ENCODE measurements at regions not wholly inside any gene's neighbourhood (a gene's known extent, or its start where the extent isn't known, plus 50 kb on each side); places are given as distances from the start of the nearest gene placed in this dataset.
A peak's percentile ranks its signal among the peaks of the same experiment; 100 is the strongest.
"Not testable (repeated sequence)": the region's sequence is repeated elsewhere in the genome, so short reads cannot be mapped to it uniquely, and the experiment has no call there.

- no peak for DNase-seq (ENCODE audit: low spot score)
Measured at GRCh38 chr11:57047610-57048009, 58.9 kb downstream of the OR5AK2 start.

- DNase-seq (ENCODE audit: low spot score): no peak
Measured at GRCh38 chr11:57049749-57050148, 61.0 kb downstream of the OR5AK2 start.

- no peak for DNase-seq (ENCODE audit: low spot score)
Measured at GRCh38 chr11:57054817-57055216, 66.1 kb downstream of the OR5AK2 start.

GRCh38 chr11:57055744-57056143, 67.0 kb downstream of the OR5AK2 start:
- no peak for DNase-seq (ENCODE audit: low spot score)

DNA sequence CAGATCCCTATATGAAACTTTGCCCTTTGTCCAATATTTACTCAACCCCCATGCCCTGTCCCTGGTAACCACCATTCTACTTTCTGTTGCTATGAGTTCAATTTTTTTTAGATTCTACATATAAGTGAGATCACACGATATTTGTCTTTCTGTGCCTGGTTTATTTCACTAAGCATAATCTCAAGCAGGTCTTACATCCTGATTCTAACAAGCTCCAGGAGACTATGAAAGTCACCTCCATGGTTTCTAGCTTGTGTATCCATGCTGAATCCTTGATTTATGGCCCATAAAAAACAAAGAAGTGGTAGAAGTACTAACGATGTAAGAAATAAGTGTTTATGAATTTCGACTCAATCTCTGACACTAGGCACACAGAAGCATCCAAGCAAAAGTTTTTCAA, 68.0 kb downstream of the OR5AK2 start:
- DNase-seq (ENCODE audit: low spot score): no peak

DNA sequence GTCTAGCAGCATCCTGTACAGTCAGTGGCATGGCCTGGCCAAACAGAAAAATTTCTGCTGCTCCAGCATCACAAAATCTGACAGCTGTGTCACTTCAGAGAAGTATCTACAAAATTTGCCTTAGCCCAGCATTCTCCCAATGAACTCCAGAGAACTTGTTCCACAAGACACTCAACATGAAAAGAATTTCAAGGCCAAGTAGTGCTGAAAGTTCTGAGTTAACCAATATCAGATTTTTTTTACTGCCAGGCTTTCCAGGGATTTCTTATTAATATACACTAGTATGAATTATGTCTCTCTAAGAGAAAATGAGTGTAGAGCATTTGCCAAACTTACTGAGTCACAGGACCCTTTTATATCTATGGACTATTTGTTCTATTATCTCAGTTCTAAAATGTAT, 68.8 kb downstream of the OR5AK2 start:
- DNase-seq (ENCODE audit: low spot score): no peak

- not testable (repeated sequence) for DNase-seq (ENCODE audit: low spot score)
Measured at GRCh38 chr11:57062957-57063356, 74.2 kb downstream of the OR5AK2 start.

- DNase-seq (ENCODE audit: low spot score): no peak
Measured at GRCh38 chr11:57069942-57070341, 81.2 kb downstream of the OR5AK2 start.

- no peak for DNase-seq (ENCODE audit: low spot score)
Measured at GRCh38 chr11:57071829-57072228, 83.1 kb downstream of the OR5AK2 start.

GRCh38 chr11:57072640-57073039, 83.9 kb downstream of the OR5AK2 start:
- peak; percentile 17 for DNase-seq (ENCODE audit: low spot score)

DNA sequence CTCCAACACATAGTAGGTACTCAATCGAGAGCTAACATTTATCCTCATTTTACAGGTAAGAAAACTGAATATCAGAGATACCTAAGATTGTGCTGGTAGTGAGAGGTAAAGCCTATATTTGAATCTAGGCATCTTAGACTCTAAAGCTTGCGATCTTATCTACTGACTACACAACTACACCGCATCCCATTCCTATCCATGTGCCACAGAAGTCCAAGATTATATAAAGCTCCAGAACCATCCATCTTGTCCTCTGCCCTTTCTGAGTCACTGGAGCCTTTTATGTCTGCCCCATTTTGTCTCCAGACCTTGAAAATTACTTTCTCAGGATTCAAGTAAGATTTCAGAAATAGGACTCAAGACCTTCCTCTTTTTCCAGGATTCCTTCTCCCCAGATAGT, 84.4 kb downstream of the OR5AK2 start:
- no peak for DNase-seq (ENCODE audit: low spot score)

GRCh38 chr11:57081356-57081755, 92.6 kb downstream of the OR5AK2 start:
- DNase-seq (ENCODE audit: low spot score): no peak

DNA sequence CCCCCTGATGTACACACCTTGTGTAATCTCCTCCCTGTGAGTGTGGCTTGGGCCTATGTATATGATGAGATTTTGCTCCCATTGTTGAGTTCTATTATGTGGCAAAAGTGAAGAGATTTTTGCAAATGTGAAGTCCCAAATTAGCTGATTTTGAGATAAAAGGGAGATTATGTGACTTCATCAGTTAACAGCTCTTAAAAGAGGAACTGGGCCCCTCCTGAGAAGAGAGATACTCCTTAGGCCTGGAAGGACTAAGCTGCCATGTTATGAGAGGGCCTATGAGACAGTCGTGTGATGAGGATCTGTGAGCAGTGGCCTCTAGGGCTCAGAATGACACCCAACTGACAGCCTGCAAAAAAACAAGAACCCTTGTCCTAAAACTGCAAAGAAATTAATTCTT, 93.4 kb downstream of the OR5AK2 start:
- no peak for DNase-seq (ENCODE audit: low spot score)

- no peak for DNase-seq (ENCODE audit: low spot score)
Measured at GRCh38 chr11:57083641-57084385, 95.1 kb downstream of the OR5AK2 start.

- DNase-seq (ENCODE audit: low spot score): no peak
Measured at GRCh38 chr11:57085611-57086010, 96.1 kb upstream of the LRRC55 start.

DNA sequence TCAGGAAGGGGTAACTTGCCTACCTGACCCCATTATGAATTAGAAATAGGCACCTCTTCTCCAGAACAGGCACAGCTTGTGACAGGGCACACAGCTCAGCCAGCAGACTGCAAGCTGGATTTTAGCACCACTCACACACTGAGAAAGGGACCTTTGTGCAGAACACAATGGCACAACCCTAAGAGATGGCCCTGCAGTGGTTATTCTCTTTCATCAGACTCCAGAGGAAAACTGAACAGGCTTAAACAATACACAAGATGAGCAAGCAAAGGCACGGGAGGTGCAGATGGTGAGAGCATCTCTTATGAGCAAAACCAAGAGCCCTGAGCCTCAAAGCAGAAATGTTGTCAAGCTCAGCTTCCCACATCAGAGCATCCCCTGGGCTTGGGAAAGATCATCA, 93.8 kb upstream of the LRRC55 start:
- DNase-seq (ENCODE audit: low spot score): peak; percentile 87

GRCh38 chr11:57092028-57092698, 89.6 kb upstream of the LRRC55 start:
- DNase-seq (ENCODE audit: low spot score): no peak

DNA sequence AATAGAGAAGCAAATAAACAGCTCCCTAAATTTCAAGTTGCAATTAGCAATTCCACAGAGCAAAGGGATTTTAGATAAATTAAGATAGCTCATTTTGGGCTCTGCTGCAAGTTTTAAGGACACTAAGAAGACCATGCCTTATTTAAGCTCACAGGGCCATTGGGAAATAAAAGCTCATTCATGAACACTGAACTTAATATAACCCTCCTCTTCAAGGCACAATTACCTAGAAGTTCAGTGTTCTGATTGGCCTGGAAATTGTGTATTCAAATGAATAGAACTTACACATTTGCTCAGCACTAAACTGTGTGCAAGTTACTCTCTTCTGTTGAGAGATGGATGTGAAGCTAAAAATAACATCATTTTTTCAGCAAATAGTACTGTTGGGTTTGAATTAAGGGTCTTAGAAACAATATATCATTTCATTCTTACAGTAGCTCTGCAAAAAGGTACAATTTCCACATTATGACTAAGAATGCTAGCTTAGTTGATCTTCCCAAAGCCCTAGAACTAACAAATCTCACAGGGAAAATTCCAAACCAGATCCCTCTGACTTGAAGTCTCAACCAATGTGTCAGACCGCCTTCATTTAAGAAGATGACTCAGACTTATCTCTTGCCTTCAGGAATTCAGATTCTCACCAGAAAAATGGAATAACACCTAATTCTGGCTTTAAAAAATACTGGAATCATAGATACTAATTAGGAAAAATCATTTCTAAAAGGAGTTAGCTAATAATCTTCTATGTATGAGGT, 87.4 kb upstream of the LRRC55 start:
- no peak for DNase-seq (ENCODE audit: low spot score)

GRCh38 chr11:57095417-57095816, 86.3 kb upstream of the LRRC55 start:
- DNase-seq (ENCODE audit: low spot score): no peak

DNA sequence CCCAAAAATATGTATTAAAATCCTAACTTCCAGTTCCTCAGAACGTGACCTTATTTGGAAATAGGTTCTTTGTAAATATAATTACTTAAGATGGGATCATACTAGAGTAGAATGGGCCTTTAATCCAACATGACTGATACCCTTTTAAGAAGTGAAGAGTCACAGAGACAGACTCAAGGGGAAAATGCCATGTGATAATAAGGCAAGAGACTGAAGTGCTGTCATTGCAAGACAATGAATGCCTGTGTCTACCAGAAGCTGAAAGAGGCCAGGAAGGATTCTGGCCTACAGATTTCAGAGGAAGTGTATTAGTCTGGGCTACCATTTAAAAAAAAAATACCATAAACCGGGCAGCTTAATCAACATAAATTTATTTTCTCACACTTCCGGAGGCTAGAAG, 85.9 kb upstream of the LRRC55 start:
- no peak for DNase-seq (ENCODE audit: low spot score)

DNA sequence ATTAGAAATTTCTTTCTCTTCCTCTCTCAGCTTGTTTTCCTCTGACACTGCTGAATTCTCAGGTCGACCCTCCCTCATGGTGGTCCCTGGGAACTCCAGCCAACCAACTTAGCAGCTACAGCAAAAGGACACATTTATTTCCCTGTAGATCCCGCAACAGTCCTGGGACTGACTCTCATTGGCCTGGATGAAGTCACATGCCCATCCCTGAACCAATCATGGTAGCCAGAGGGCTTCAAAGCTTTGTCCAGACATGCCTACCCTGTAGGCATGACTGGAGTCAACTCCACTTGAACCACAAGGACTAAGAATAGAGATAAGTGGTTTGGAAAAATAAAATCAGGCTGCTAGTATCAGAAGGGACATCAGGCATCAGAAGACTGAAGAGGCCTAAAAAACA, 84.6 kb upstream of the LRRC55 start:
- no peak for DNase-seq (ENCODE audit: low spot score)

GRCh38 chr11:57098191-57098590, 83.6 kb upstream of the LRRC55 start:
- no peak for DNase-seq (ENCODE audit: low spot score)

All from pons (tissue), 1 donor.